ENCODE measurements at regions not wholly inside any gene's neighbourhood (a gene's known extent, or its start where the extent isn't known, plus 50 kb on each side); places are given as distances from the start of the nearest gene placed in this dataset.

- no peak for DNase-seq
- Histone ChIP-seq H3K27me3 (no peaks in the 10 kb centered on the region), H3K36me3 (no peaks in the 10 kb centered on the region), H3K4me3 (no peak overlapping the region), H3K9ac (ENCODE audit: low read depth in 2 of 2, low read length in 2 of 2) (no peak overlapping the region), H3K9me3 (no peaks in the 10 kb centered on the region), H3K27ac (no peak overlapping the region), H3K4me1 (no peaks in the 10 kb centered on the region)
- intact Hi-C loops (cut with DNase I): no loop called here
- no peak for TF ChIP-seq CTCF (IDR thresholded peaks at IDR 0.05)
Observed at GRCh38 chr6:144725736-144726522, 440.8 kb downstream of the UTRN start.

GRCh38 chr6:144728804-144729203 lies 443.7 kb downstream of the UTRN start:
- H3K36me3 ChIP-seq: no peaks in the 10 kb centered on the region
- TF ChIP-seq CTCF (IDR thresholded peaks at IDR 0.05): no peak
- no peaks in the 10 kb centered on the region for H3K27me3 ChIP-seq
- H3K27ac ChIP-seq: no peak overlapping the region
- intact Hi-C loops (cut with DNase I): no loop called here
- no peak for DNase-seq
- H3K4me3 ChIP-seq: no peak overlapping the region
- no peaks in the 10 kb centered on the region for H3K9me3 ChIP-seq
- no peaks in the 10 kb centered on the region for H3K4me1 ChIP-seq
- no peak overlapping the region for H3K9ac ChIP-seq (ENCODE audit: low read depth in 2 of 2, low read length in 2 of 2)

GRCh38 chr6:144729502-144729901 lies 444.4 kb downstream of the UTRN start:
- H3K27ac ChIP-seq: no peak overlapping the region
- no peaks in the 10 kb centered on the region for H3K4me1 ChIP-seq
- H3K36me3 ChIP-seq: no peaks in the 10 kb centered on the region
- H3K27me3 ChIP-seq: no peaks in the 10 kb centered on the region
- no peak overlapping the region for H3K4me3 ChIP-seq
- intact Hi-C loops (cut with DNase I): no loop called here
- no peak for DNase-seq
- no peak overlapping the region for H3K9ac ChIP-seq (ENCODE audit: low read depth in 2 of 2, low read length in 2 of 2)
- no peaks in the 10 kb centered on the region for H3K9me3 ChIP-seq
- no peak for TF ChIP-seq CTCF (IDR thresholded peaks at IDR 0.05)

- H3K4me3 ChIP-seq: no peak overlapping the region
- H3K36me3 ChIP-seq: no peaks in the 10 kb centered on the region
- no peak for TF ChIP-seq CTCF (IDR thresholded peaks at IDR 0.05)
- no peak for DNase-seq
- H3K9me3 ChIP-seq: no peaks in the 10 kb centered on the region
- no peak overlapping the region for H3K9ac ChIP-seq (ENCODE audit: low read depth in 2 of 2, low read length in 2 of 2)
- intact Hi-C loops (cut with DNase I): no loop called here
- no peak overlapping the region for H3K27ac ChIP-seq
- no peaks in the 10 kb centered on the region for H3K4me1 ChIP-seq
- no peaks in the 10 kb centered on the region for H3K27me3 ChIP-seq
Observed at GRCh38 chr6:144730088-144730645, 445.0 kb downstream of the UTRN start.

GRCh38 chr6:144731229-144731628 lies 446.1 kb downstream of the UTRN start:
- no peaks in the 10 kb centered on the region for H3K27me3 ChIP-seq

More at GRCh38 chr6:144731229-144731628, 446.1 kb downstream of the UTRN start:
- Histone ChIP-seq H3K9ac (ENCODE audit: low read depth in 2 of 2, low read length in 2 of 2) (no peak overlapping the region), H3K9me3 (no peaks in the 10 kb centered on the region), H3K36me3 (no peaks in the 10 kb centered on the region), H3K4me3 (no peak overlapping the region), H3K4me1 (no peaks in the 10 kb centered on the region), H3K27ac (no peak overlapping the region)
- no peak for DNase-seq
- no peak for TF ChIP-seq CTCF (IDR thresholded peaks at IDR 0.05)
- intact Hi-C loops (cut with DNase I): no loop called here
